ENCODE measurements at regions not wholly inside any gene's neighbourhood (a gene's known extent, or its start where the extent isn't known, plus 50 kb on each side); places are given as distances from the start of the nearest gene placed in this dataset.

DNA sequence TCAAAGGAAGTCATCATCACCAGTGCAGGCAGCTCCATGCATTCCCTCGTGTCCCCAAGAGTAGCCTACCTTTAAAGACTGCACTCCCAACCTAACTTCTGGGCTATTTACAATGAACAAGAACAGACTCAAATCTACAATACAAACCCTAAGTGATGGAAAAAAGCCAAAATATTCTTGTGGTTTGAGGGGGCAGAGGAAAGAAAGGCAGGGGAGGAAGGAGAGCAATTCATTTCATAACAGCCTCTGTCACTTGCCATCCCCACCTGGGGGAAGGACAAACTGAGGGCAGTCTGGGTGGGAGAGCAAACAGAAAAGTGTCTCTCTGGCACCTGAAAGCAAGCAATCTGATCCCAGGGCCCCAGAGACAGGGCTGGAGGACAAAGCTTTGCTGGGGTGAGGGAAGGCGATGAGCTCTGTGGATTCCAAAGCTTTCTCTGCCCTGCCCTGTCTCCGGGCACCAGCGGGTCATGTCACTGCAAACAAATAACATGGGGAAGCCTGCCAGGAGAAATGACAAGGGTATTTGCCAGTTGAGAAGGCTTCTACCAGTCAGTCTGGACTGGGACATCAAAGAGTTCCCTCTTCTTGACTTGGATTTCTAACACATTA is 528.0 kb upstream of the TNP1 start:
- TF ChIP-seq CTCF (IDR thresholded peaks at IDR 0.05), result no peak
- TF ChIP-seq EZH2 (IDR thresholded peaks at IDR 0.05; ENCODE audit: borderline replicate concordance, insufficient read depth, low read depth, low read length, poor library complexity, severe bottlenecking), result no peak
